Natural killer cell (primary cell): ENCODE measurements at regions not wholly inside any gene's neighbourhood (a gene's known extent, or its start where the extent isn't known, plus 50 kb on each side); places are given as distances from the start of the nearest gene placed in this dataset.
"Not testable (repeated sequence)": the region's sequence is repeated elsewhere in the genome, so short reads cannot be mapped to it uniquely, and the experiment has no call there.

ENCODE experiments used
- ATAC-seq, 3 donors: fragments of 150-1000 bp in 2 of 3; fragments of 200-7000 bp in 1 of 3; cut with Tn5 transposase; 1 replicate in 1 of 3; 2 replicates in 2 of 3; pipeline ENCODE4 v1.10.0; 2021; ENCODE audit warnings: mild to moderate bottlenecking in 2 of 3, moderate library complexity in 2 of 3
- DNase-seq, 2 donors: peaks; one replicate each; pipeline versions ENCODE4 v3.0.0 to v3.0.0-alpha.2; 2013 to 2021; ENCODE audit warnings: mixed read lengths in 1 of 2
- H3K27ac ChIP-seq: one replicate; pipeline ENCODE4 v1.5.1; 2013; ENCODE audit warnings: mild to moderate bottlenecking, low read length
- H3K27me3 ChIP-seq: one replicate; pipeline ENCODE4 v1.6.1; 2013; ENCODE audit warnings: low read length; ENCODE audit not compliant: control insufficient read depth, insufficient read depth
- H3K36me3 ChIP-seq: one replicate; pipeline ENCODE4 v1.6.1; 2013; ENCODE audit warnings: low read length; ENCODE audit not compliant: control insufficient read depth, insufficient read depth
- H3K4me1 ChIP-seq: one replicate; pipeline ENCODE4 v1.6.1; 2013; ENCODE audit warnings: low read length; ENCODE audit not compliant: control insufficient read depth, insufficient read depth
- H3K4me3 ChIP-seq: one replicate; pipeline ENCODE4 v1.5.1; 2013; ENCODE audit warnings: low read length
- H3K9me3 ChIP-seq: one replicate; pipeline ENCODE4 v1.6.1; 2013; ENCODE audit warnings: low read length; ENCODE audit not compliant: control insufficient read depth, insufficient read depth
- H3K27ac Mint-ChIP-seq, 2 donors: one replicate each; pipeline ENCODE4 v1.8.0; 2022; ENCODE audit warnings: mild to moderate bottlenecking in 2 of 2, mixed read lengths in 2 of 2, moderate library complexity in 1 of 2
- H3K27me3 Mint-ChIP-seq, 2 donors: one replicate each; pipeline ENCODE4 v1.8.0; 2022; ENCODE audit warnings: low read depth in 2 of 2, mixed read lengths in 2 of 2
- H3K36me3 Mint-ChIP-seq: one replicate; pipeline ENCODE4 v1.8.0; 2022; ENCODE audit warnings: mixed read lengths
- H3K4me1 Mint-ChIP-seq, 2 donors: one replicate each; pipeline ENCODE4 v1.8.0; 2022; ENCODE audit warnings: mixed read lengths in 2 of 2
- H3K4me3 Mint-ChIP-seq: one replicate; pipeline ENCODE4 v1.8.0; 2022; ENCODE audit warnings: mild to moderate bottlenecking, moderate library complexity, mixed read lengths
- H3K9me3 Mint-ChIP-seq, 2 donors: one replicate each; pipeline ENCODE4 v1.8.0; 2022; ENCODE audit warnings: mixed read lengths in 2 of 2
- CTCF ChIP-seq: fragments of 200-600 bp; IDR thresholded peaks from one replicate; pipeline ENCODE4 v1.8.0; 2022; ENCODE audit warnings: antibody characterized with exemption
- WGBS: methylation state at CpG from one replicate; pipeline ENCODE4 v1.1.7; 2013; ENCODE audit warnings: missing lambda C conversion rate; ENCODE audit not compliant: insufficient coverage; 5-methylcytosine and 5-hydroxymethylcytosine counted together
- intact Hi-C: fragments of 100-400 bp; cut with micrococcal nuclease; formaldehyde crosslinking; loops from one replicate; pipeline ENCODE4 v1.14.2; 2022

GRCh38 chr16:77048085-77048484 is 142.9 kb upstream of the MON1B start:
- no peak overlapping the region for H3K27ac Mint-ChIP-seq
- H3K27me3 ChIP-seq, result no peaks in the 10 kb centered on the region
- H3K36me3 ChIP-seq, result no peaks in the 10 kb centered on the region
- intact Hi-C loops, result no loop called here
- no peaks in the 10 kb centered on the region for H3K27me3 Mint-ChIP-seq
- no peak for TF ChIP-seq CTCF
- H3K36me3 Mint-ChIP-seq, result no peaks in the 10 kb centered on the region
- peaks cover 7 to 10% of the 10 kb centered on the region in 2 donors for H3K9me3 Mint-ChIP-seq
- no peak overlapping the region for H3K4me3 ChIP-seq
- H3K27ac ChIP-seq, result no peak overlapping the region
- H3K4me1 Mint-ChIP-seq, result no peaks in the 10 kb centered on the region
- ATAC-seq, result no peak
- DNase-seq, result no peak
- H3K4me3 Mint-ChIP-seq, result no peak overlapping the region
- H3K4me1 ChIP-seq, result no peaks in the 10 kb centered on the region
- no peaks in the 10 kb centered on the region for H3K9me3 ChIP-seq

GRCh38 chr16:77049577-77049976 is 141.4 kb upstream of the MON1B start:
- Mint-ChIP-seq H3K27ac (no peak overlapping the region), H3K4me3 (no peak overlapping the region), H3K36me3 (no peaks in the 10 kb centered on the region), H3K4me1 (no peaks in the 10 kb centered on the region), H3K27me3 (no peaks in the 10 kb centered on the region), H3K9me3 (peaks cover 9 to 10% of the 10 kb centered on the region in 2 donors)
- no peaks in the 10 kb centered on the region for H3K27me3 ChIP-seq
- TF ChIP-seq CTCF, result no peak
- no peak overlapping the region for H3K4me3 ChIP-seq
- intact Hi-C loops, result no loop called here
- no peak for ATAC-seq
- H3K27ac ChIP-seq, result no peak overlapping the region
- H3K9me3 ChIP-seq, result no peaks in the 10 kb centered on the region
- no peak for DNase-seq
- no peaks in the 10 kb centered on the region for H3K4me1 ChIP-seq
- H3K36me3 ChIP-seq, result no peaks in the 10 kb centered on the region
- 92% methylated on average over 3 of the region's 4 CpGs for WGBS

- DNase-seq, H3K27me3 ChIP-seq, ATAC-seq, H3K36me3 ChIP-seq, H3K9me3 ChIP-seq, H3K27ac ChIP-seq, H3K36me3 Mint-ChIP-seq, H3K9me3 Mint-ChIP-seq, H3K27me3 Mint-ChIP-seq, H3K27ac Mint-ChIP-seq, H3K4me3 ChIP-seq, H3K4me1 ChIP-seq, H3K4me1 Mint-ChIP-seq, intact Hi-C loops, H3K4me3 Mint-ChIP-seq: not testable (repeated sequence)
Measured at GRCh38 chr16:77056597-77056996, 134.4 kb upstream of the MON1B start.

- H3K4me3 Mint-ChIP-seq, result no peak overlapping the region
- no peaks in the 10 kb centered on the region for H3K36me3 Mint-ChIP-seq
- H3K27me3 ChIP-seq, result no peaks in the 10 kb centered on the region
- no peak overlapping the region for H3K4me3 ChIP-seq
- intact Hi-C loops, result no loop called here
- no peaks in the 10 kb centered on the region for H3K4me1 ChIP-seq
- H3K9me3 ChIP-seq, result no peaks in the 10 kb centered on the region
- H3K9me3 Mint-ChIP-seq, result peaks cover 2 to 6% of the 10 kb centered on the region in 2 donors
- no peaks in the 10 kb centered on the region for H3K36me3 ChIP-seq
- no peaks in the 10 kb centered on the region for H3K4me1 Mint-ChIP-seq
- no peak overlapping the region for H3K27ac ChIP-seq
- H3K27me3 Mint-ChIP-seq, result no peaks in the 10 kb centered on the region
- ATAC-seq (no peak), DNase-seq (no peak)
- WGBS, result 63% methylated on average over 5 of the region's 7 CpGs
- no peak for TF ChIP-seq CTCF
- H3K27ac Mint-ChIP-seq, result no peak overlapping the region
Measured at GRCh38 chr16:77057161-77057774, 133.7 kb upstream of the MON1B start.
